SK-N-MC (cell line): ENCODE measurements at regions not wholly inside any gene's neighbourhood (a gene's known extent, or its start where the extent isn't known, plus 50 kb on each side); places are given as distances from the start of the nearest gene placed in this dataset.

ENCODE experiments used
- DNase-seq: peaks from one replicate; pipeline ENCODE4 v3.0.0-alpha.2; 2011; ENCODE audit warnings: low read depth, low spot score
- H3K27ac ChIP-seq: fragments of 200-600 bp; sonication (generic); 2 replicates; pipeline ENCODE4 v1.5.1; 2016; ENCODE audit warnings: mixed run types
- H3K36me3 ChIP-seq: fragments of 200-600 bp; sonication (generic); 2 replicates; pipeline ENCODE4 v1.6.1; 2017; ENCODE audit warnings: antibody characterized with exemption, low read length, mixed read lengths; ENCODE audit not compliant: insufficient read depth
- H3K4me3 ChIP-seq: fragments of 200-600 bp; sonication (generic); 2 replicates; pipeline ENCODE4 v1.5.1; 2016
- H3K9ac ChIP-seq: fragments of 200-600 bp; sonication (generic); 2 replicates; pipeline ENCODE4 v1.8.0; 2017; ENCODE audit warnings: mixed run types, mixed read lengths; ENCODE audit not compliant: insufficient read length
- H3K9me3 ChIP-seq: fragments of 200-600 bp; sonication (generic); 2 replicates; pipeline ENCODE4 v1.6.1; 2017; ENCODE audit warnings: low read depth, mild to moderate bottlenecking, antibody characterized with exemption, low read length, moderate library complexity, mixed read lengths
- EZH2 ChIP-seq: fragments of 200-600 bp; sonication (generic); IDR thresholded peaks from one replicate; pipeline ENCODE4 v1.6.1; 2017; ENCODE audit warnings: antibody characterized with exemption
- FOXP2 ChIP-seq: optimal IDR thresholded peaks from 2 replicates; pipeline ENCODE3; 2011; ENCODE audit warnings: mild to moderate bottlenecking, moderate library complexity; ENCODE audit not compliant: insufficient read depth; ENCODE audit errors: extremely low read length, control extremely low read depth
- POLR2AphosphoS5 ChIP-seq: IDR thresholded peaks from 2 replicates; pipeline ENCODE4 v1.6.1; 2012; ENCODE audit warnings: mild to moderate bottlenecking, low read depth, low read length, borderline replicate concordance

DNA sequence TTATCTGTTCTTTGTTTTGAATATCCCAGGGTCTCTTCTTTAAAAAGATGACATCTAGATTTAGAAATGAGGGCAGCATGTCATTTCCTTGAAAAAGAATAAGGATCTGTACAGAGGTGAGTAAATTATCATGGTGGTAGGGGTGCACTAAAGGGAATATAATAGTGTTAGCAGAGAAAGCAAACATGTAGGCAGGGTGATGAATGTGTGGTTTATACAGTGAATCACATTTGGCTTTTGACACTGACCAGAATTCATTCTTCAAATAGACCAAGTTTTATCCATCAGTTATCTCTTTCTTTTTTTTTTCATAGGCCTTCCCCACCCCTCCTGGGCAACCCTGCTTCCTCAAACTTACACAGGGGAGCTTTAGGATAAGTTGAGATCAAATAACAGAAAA lies 184.5 kb upstream of the LRP1B start:
- no peaks in the 10 kb centered on the region for H3K9me3 ChIP-seq
- H3K36me3 ChIP-seq: no peaks in the 10 kb centered on the region
- H3K4me3 ChIP-seq: no peak overlapping the region
- H3K27ac ChIP-seq: no peak overlapping the region
- H3K9ac ChIP-seq: no peak overlapping the region
- no peak for DNase-seq
- TF ChIP-seq FOXP2: no peak
- TF ChIP-seq EZH2: no peak
- no peak for TF ChIP-seq POLR2AphosphoS5

DNA sequence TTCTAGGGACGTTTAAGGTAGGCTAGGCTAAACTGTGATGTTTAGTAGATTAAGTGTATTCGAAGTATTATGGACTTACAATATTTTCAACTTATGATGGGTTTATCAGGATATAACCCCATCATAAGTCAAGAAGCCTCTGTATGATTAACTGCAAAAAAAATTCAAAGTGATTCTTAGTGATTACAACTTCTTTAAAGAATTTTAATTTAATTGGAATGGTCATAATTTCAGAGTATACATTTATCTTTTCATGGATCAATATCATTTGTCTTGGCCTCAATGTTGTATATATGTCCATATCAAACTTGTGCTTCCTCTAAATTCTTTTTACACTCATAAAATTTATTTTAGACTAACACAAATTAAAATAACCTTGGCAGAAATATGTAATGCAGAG lies 183.3 kb upstream of the LRP1B start:
- Histone ChIP-seq H3K9me3 (no peaks in the 10 kb centered on the region), H3K9ac (no peak overlapping the region), H3K36me3 (no peaks in the 10 kb centered on the region), H3K27ac (no peak overlapping the region), H3K4me3 (no peak overlapping the region)
- DNase-seq: no peak
- TF ChIP-seq POLR2AphosphoS5 (no peak), EZH2 (no peak), FOXP2 (no peak)

DNA sequence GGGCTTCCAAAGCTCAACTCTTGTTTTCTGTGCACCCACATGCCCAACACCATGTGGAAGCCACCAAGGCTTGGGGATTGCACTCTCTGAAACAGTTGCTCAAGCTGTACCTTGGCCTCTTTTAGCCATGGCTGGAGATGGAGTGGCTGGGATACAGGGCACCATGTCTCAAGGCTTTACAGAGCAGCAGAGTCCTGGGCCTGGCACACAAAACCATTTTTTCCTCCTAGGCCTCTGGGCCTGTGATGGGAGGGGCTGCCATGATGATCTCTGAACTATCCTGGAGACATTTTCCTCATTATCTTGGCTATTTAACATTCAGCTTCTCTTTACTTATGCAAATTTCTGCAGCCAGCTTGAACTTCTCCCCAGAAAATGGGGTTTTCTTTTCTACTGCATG lies 179.7 kb upstream of the LRP1B start:
- DNase-seq: no peak
- TF ChIP-seq POLR2AphosphoS5: no peak
- no peak for TF ChIP-seq FOXP2
- Histone ChIP-seq H3K4me3 (no peak overlapping the region), H3K36me3 (no peaks in the 10 kb centered on the region), H3K9ac (no peak overlapping the region), H3K9me3 (no peaks in the 10 kb centered on the region), H3K27ac (no peak overlapping the region)

- Histone ChIP-seq H3K27ac (no peak overlapping the region), H3K36me3 (no peaks in the 10 kb centered on the region), H3K4me3 (no peak overlapping the region), H3K9me3 (no peaks in the 10 kb centered on the region), H3K9ac (no peak overlapping the region)
- DNase-seq: no peak
- TF ChIP-seq POLR2AphosphoS5 (no peak), EZH2 (no peak), FOXP2 (no peak)
Observed at GRCh38 chr2:142308744-142309143, 177.9 kb upstream of the LRP1B start.

GRCh38 chr2:142307616-142308115 lies 176.8 kb upstream of the LRP1B start:
- DNase-seq: no peak
- no peaks in the 10 kb centered on the region for H3K36me3 ChIP-seq
- TF ChIP-seq FOXP2: no peak
- no peak for TF ChIP-seq POLR2AphosphoS5
- TF ChIP-seq EZH2: no peak
- no peak overlapping the region for H3K9ac ChIP-seq
- no peak overlapping the region for H3K4me3 ChIP-seq
- H3K27ac ChIP-seq: no peak overlapping the region
- H3K9me3 ChIP-seq: no peaks in the 10 kb centered on the region

DNA sequence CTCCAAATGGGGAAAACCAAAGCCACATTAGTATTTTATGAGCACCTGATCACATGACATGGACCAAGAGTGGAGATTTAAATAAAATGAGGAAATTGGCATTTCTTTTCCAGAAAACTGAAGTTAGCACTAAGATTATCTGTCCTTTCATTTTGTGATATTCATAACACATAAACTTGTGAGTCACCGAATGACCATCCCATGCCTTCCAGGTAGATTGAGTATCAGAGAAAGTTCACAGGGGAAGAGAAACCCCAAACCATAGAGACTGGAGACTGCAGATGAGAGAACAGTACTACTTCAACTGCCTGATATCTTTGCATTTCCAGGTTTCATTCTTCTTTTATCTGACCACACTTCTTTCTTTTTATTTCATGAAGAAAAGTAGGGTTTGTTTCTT lies 176.3 kb upstream of the LRP1B start:
- no peak overlapping the region for H3K4me3 ChIP-seq
- no peak overlapping the region for H3K9ac ChIP-seq
- H3K27ac ChIP-seq: no peak overlapping the region
- DNase-seq: no peak
- no peaks in the 10 kb centered on the region for H3K36me3 ChIP-seq
- no peak for TF ChIP-seq FOXP2
- TF ChIP-seq POLR2AphosphoS5: no peak
- TF ChIP-seq EZH2: no peak
- no peaks in the 10 kb centered on the region for H3K9me3 ChIP-seq

DNA sequence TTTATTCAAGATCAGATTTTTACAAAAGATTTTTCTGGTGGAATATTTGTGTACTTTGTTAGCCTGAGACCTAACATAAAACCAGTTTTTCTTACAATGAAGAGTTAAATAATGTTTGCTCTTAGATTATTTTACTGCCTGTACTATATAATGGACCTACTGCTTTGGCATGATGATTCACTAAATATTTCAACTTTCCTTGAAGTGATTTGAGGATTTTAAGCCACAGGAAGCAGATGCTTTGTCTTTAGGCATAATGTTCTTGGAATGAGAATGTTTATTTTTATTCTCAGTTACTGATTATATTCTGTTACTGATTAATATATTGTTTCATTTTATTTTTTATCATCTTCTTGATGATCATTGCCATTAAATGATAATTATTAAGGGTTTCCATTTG lies 175.3 kb upstream of the LRP1B start:
- TF ChIP-seq FOXP2: no peak
- no peak for TF ChIP-seq EZH2
- TF ChIP-seq POLR2AphosphoS5: no peak
- no peaks in the 10 kb centered on the region for H3K36me3 ChIP-seq
- H3K9ac ChIP-seq: no peak overlapping the region
- no peak overlapping the region for H3K4me3 ChIP-seq
- 0 out of 2 replicates have a peak overlapping the region, but pooled peaks have one; percentile 2 for H3K27ac ChIP-seq
- no peaks in the 10 kb centered on the region for H3K9me3 ChIP-seq
- no peak for DNase-seq

DNA sequence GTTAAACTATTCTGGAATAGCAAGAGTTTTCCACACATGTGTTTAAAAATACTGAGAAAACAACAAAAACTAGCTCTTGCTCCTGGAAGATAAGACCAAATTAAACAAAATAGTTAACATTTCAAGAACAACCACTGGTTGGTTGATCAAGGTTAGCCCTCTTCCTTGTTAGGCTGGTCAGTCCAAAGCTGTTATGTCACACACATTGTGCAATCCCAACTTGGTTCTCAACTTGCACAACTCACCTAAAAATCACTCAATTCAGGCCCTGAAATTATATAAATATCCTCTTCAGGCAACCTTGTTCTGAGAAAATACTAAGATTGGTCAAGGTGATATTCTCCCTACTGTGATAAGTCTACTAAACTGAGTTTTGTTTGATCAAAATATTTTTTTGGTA lies 169.7 kb upstream of the LRP1B start:
- TF ChIP-seq EZH2 (no peak), POLR2AphosphoS5 (no peak), FOXP2 (no peak)
- no peaks in the 10 kb centered on the region; the same call in 1 of the 2 replicates for H3K9me3 ChIP-seq
- DNase-seq: no peak
- H3K9ac ChIP-seq: no peak overlapping the region
- H3K4me3 ChIP-seq: no peak overlapping the region
- H3K27ac ChIP-seq: no peak overlapping the region
- H3K36me3 ChIP-seq: no peaks in the 10 kb centered on the region

DNA sequence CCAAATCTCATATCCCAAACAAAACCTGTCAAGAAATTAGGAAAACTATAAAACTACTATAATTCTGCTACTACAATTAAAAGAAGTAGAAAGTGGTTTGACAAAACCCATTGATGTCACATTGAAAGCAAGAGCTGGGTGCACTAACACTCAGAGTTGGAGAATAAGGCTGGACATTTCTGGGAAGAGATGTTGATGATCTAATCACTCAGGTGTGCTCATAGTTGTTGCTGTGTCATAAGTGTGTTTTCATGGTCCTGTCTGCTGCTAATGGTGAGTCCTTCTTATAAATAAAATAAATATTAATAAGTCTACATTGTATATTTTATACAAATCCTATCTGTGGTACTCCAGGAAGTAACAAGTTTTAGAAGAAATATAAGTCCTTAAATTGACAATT lies 168.2 kb upstream of the LRP1B start:
- DNase-seq: no peak
- Histone ChIP-seq H3K4me3 (no peak overlapping the region), H3K9me3 (no peaks in the 10 kb centered on the region; the same call in 1 of the 2 replicates), H3K9ac (no peak overlapping the region), H3K27ac (no peak overlapping the region), H3K36me3 (no peaks in the 10 kb centered on the region)
- TF ChIP-seq FOXP2 (no peak), EZH2 (no peak), POLR2AphosphoS5 (no peak)
